Activated T-helper 1 cell treated with anti-CD3 and anti-CD28 coated beads, Interleukin-12 subunit alpha, Interleukin-12 subunit beta, Interleukin-2, Interleukin-4 antibody, amounts not matched to agents 30 ng/mL and 10 ng/mL and 1 ng/mL, durations not matched to agents 14 hours and 24 hours and 36 hours (primary cell): ENCODE measurements at regions not wholly inside any gene's neighbourhood (a gene's known extent, or its start where the extent isn't known, plus 50 kb on each side); places are given as distances from the start of the nearest gene placed in this dataset.

Source experiments
- DNase-seq: peaks from one replicate; pipeline ENCODE4 v3.0.0; 2021; ENCODE audit warnings: low spot score
- H3K27ac Mint-ChIP-seq: one replicate; pipeline ENCODE4 v1.8.0; 2021; ENCODE audit warnings: mild to moderate bottlenecking, mixed read lengths
- H3K27me3 Mint-ChIP-seq: one replicate; pipeline ENCODE4 v1.8.0; 2022; ENCODE audit warnings: mild to moderate bottlenecking, moderate library complexity, mixed read lengths; ENCODE audit not compliant: insufficient read depth
- H3K36me3 Mint-ChIP-seq: one replicate; pipeline ENCODE4 v1.8.0; 2021; ENCODE audit warnings: low read depth, mixed read lengths
- H3K4me1 Mint-ChIP-seq: one replicate; pipeline ENCODE4 v1.8.0; 2021; ENCODE audit warnings: low read depth, mixed read lengths
- H3K4me3 Mint-ChIP-seq: one replicate; pipeline ENCODE4 v1.8.0; 2021; ENCODE audit warnings: mild to moderate bottlenecking, moderate library complexity, mixed read lengths
- H3K9me3 Mint-ChIP-seq: one replicate; pipeline ENCODE4 v1.8.0; 2021; ENCODE audit warnings: mixed read lengths
- intact Hi-C: fragments of 100-400 bp; cut with micrococcal nuclease; formaldehyde crosslinking; loops from one replicate; pipeline ENCODE4 v1.15.1; 2024

- H3K4me3 Mint-ChIP-seq = no peak overlapping the region
- no peaks in the 10 kb centered on the region for H3K4me1 Mint-ChIP-seq
- no peak for DNase-seq
- H3K36me3 Mint-ChIP-seq = no peaks in the 10 kb centered on the region
- peaks cover 4% of the 10 kb centered on the region for H3K9me3 Mint-ChIP-seq
- H3K27me3 Mint-ChIP-seq = no peaks in the 10 kb centered on the region
- H3K27ac Mint-ChIP-seq = no peak overlapping the region
- intact Hi-C loops = no loop called here
These were observed 153.9 kb upstream of the MEF2C start for GRCh38 chr5:89036704-89037489.

DNA sequence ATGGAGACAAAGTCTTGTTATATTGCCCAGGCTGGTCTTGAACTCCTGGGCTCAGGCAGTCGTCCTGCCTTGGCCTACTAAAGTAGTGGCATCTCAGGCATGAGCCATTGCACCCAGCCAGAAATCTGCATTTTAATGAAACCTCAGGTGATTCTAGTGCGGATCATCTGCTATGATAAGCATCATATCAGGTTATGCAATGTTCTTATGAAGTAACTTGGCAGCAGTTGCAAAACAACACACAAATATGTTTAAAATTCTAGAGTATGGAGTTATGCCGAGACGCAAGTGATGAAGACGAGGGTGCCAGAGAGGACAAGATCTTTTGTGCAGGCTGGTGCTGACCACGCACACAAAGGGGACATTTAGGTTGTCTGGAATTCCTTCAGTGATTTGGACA, 153.2 kb upstream of the MEF2C start:
- no peak overlapping the region for H3K4me3 Mint-ChIP-seq
- intact Hi-C loops = no loop called here
- no peaks in the 10 kb centered on the region for H3K36me3 Mint-ChIP-seq

GRCh38 chr5:89034588-89034987, 151.6 kb upstream of the MEF2C start:
- no peaks in the 10 kb centered on the region for H3K27me3 Mint-ChIP-seq
- H3K4me3 Mint-ChIP-seq = no peak overlapping the region
- no peaks in the 10 kb centered on the region for H3K36me3 Mint-ChIP-seq
- no peak overlapping the region for H3K27ac Mint-ChIP-seq
- no peak for DNase-seq
- no peaks in the 10 kb centered on the region for H3K4me1 Mint-ChIP-seq
- intact Hi-C loops = no loop called here
- peaks cover 4% of the 10 kb centered on the region for H3K9me3 Mint-ChIP-seq

More for the DNA sequence above, 153.2 kb upstream of the MEF2C start:
- no peaks in the 10 kb centered on the region for H3K27me3 Mint-ChIP-seq
- H3K4me1 Mint-ChIP-seq = no peaks in the 10 kb centered on the region
- H3K9me3 Mint-ChIP-seq = peaks cover 4% of the 10 kb centered on the region
- H3K27ac Mint-ChIP-seq = no peak overlapping the region
- DNase-seq = no peak

- Mint-ChIP-seq H3K4me3 (no peak overlapping the region), H3K9me3 (no peaks in the 10 kb centered on the region), H3K27me3 (no peaks in the 10 kb centered on the region), H3K27ac (no peak overlapping the region), H3K36me3 (no peaks in the 10 kb centered on the region), H3K4me1 (no peaks in the 10 kb centered on the region)
- intact Hi-C loops = no loop called here
- no peak for DNase-seq
These were observed 147.8 kb upstream of the MEF2C start for GRCh38 chr5:89030798-89031197.

GRCh38 chr5:89028595-89029285, 145.8 kb upstream of the MEF2C start:
- DNase-seq = no peak
- H3K4me3 Mint-ChIP-seq = no peak overlapping the region
- H3K27ac Mint-ChIP-seq = no peak overlapping the region
- H3K27me3 Mint-ChIP-seq = no peaks in the 10 kb centered on the region
- no peaks in the 10 kb centered on the region for H3K36me3 Mint-ChIP-seq
- intact Hi-C loops = no loop called here
- no peaks in the 10 kb centered on the region for H3K9me3 Mint-ChIP-seq
- H3K4me1 Mint-ChIP-seq = no peaks in the 10 kb centered on the region

DNA sequence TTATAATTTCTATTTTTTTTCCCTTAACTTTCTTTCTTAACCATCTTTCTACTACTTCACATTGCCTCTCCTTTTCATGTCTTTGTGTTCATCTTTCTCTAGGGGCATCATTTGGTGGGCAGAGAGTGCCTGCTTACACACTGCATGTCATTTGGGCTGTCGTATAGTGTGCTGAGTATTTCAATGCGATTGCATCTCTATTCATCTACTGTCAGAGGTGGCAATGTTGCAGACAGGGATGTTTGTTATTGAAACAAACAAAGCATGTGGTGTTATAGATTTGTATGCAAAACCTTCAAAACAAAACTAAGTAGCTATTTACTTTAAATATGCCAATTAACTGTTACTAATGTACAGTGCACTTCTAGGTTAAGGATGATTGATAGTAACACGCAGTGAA, 141.1 kb upstream of the MEF2C start:
- intact Hi-C loops = no loop called here
- H3K4me3 Mint-ChIP-seq = no peak overlapping the region
- no peaks in the 10 kb centered on the region for H3K4me1 Mint-ChIP-seq
- H3K27ac Mint-ChIP-seq = no peak overlapping the region
- H3K36me3 Mint-ChIP-seq = no peaks in the 10 kb centered on the region
- H3K9me3 Mint-ChIP-seq = no peaks in the 10 kb centered on the region
- no peaks in the 10 kb centered on the region for H3K27me3 Mint-ChIP-seq
- no peak for DNase-seq

DNA sequence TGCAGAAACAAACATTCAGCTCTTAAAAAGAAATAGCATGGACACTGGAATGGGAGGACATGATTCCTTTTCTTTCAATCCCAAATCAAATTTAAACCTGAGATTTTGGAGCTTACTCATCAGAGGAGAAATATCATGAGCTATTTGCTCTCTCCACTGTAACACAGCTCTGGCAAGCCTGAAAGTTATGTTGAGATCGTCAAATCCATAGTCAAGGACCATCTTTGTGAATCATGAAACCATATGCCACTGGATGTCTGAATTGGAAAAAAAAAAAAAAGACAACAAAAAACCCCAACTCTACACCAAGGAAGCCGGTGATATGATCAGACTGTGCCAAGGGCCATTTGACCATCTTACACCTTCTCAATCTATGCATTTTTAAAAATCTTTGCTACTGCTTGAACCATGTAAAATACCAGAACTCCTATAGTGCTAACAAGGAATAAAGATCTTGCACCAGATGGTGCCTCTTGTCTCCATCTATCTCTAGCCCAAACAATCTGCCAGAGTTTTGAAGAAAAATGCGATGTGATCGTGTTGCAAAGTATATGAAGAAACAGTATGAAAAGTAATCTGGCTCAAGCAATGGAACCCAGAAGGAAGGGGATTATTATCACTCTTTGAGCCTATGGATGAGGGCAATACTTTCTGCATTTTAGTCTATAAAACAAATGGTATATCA, 138.1 kb upstream of the MEF2C start:
- no peaks in the 10 kb centered on the region for H3K36me3 Mint-ChIP-seq
- H3K4me1 Mint-ChIP-seq = no peaks in the 10 kb centered on the region
- no peak for DNase-seq
- no peak overlapping the region for H3K27ac Mint-ChIP-seq
- H3K9me3 Mint-ChIP-seq = no peaks in the 10 kb centered on the region
- intact Hi-C loops = no loop called here
- no peak overlapping the region for H3K4me3 Mint-ChIP-seq
- no peaks in the 10 kb centered on the region for H3K27me3 Mint-ChIP-seq

- Mint-ChIP-seq H3K4me3 (no peak overlapping the region), H3K9me3 (no peaks in the 10 kb centered on the region), H3K27me3 (no peaks in the 10 kb centered on the region), H3K36me3 (no peaks in the 10 kb centered on the region), H3K4me1 (no peaks in the 10 kb centered on the region), H3K27ac (no peak overlapping the region)
- intact Hi-C loops = no loop called here
- DNase-seq = no peak
These were observed 133.8 kb upstream of the MEF2C start for GRCh38 chr5:89016741-89017303.

DNA sequence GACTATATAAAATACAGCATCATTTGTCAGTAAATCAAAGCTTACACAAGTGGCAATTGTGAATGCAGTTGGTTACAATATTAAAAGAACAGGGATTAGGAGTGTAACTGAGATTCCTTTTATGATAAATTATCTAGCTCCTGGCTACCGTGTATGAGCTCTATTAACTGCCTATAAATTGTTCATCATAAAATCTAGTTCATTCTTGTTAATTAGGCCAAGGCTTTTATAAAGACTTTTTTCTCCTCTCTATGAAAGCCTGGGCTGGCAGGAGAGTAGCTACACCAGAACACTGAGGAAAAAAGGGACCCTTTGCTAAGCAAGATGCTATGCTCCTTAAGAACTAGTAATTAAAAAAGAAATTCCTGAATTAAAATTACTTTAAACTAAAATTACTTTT, 132.4 kb upstream of the MEF2C start:
- H3K27me3 Mint-ChIP-seq = no peaks in the 10 kb centered on the region
- no peaks in the 10 kb centered on the region for H3K36me3 Mint-ChIP-seq
- no peaks in the 10 kb centered on the region for H3K9me3 Mint-ChIP-seq
- DNase-seq = no peak
- no peak overlapping the region for H3K27ac Mint-ChIP-seq
- H3K4me1 Mint-ChIP-seq = no peaks in the 10 kb centered on the region
- intact Hi-C loops = no loop called here
- H3K4me3 Mint-ChIP-seq = no peak overlapping the region

DNA sequence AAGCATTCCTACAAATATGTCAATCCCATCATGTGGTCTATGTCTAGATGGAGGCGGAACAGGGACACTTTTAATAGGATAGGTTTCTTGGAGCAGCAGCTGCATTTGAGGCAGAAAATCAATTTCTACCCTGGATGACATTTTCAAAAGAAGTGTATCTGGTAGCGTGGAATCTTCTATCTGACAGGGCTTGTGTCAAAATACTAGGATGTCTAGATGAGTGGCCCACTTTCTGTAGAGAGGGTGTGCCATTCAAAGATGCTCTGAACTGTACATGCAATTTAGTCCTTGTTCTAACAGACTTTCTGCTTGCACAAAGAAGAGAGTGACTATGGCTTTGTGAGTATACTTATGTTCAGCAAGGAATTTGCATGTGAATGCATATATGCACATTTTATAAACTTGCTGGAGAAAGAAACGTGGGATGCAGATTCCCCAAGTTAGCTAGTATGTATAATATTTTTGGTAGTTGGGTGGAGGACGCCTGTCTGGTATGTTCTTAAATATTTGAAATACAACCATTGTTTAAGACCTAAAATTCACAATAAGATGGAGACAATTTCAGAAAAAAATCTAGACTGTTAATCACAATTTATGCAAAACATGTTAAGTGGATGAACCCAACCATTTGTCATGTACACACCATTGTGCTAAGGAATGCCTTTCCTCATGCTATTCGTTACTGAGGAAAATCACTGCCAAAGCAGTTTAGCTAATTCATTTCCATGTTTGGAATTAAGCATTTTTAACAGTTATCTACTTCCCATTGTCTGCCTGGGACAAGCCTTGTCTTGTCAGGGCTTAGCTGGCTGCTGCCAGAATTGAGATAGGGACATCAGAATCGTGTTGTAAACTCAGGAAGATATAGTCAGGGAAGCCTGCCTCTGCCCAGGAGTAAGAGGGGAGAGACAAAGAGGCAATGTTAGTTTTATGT, 129.1 kb upstream of the MEF2C start:
- intact Hi-C loops = no loop called here
- H3K4me1 Mint-ChIP-seq = no peaks in the 10 kb centered on the region
- no peak overlapping the region for H3K27ac Mint-ChIP-seq
- H3K27me3 Mint-ChIP-seq = no peaks in the 10 kb centered on the region
- H3K36me3 Mint-ChIP-seq = no peaks in the 10 kb centered on the region
- H3K9me3 Mint-ChIP-seq = no peaks in the 10 kb centered on the region
- H3K4me3 Mint-ChIP-seq = no peak overlapping the region
- no peak for DNase-seq

- no peak overlapping the region for H3K4me3 Mint-ChIP-seq
- H3K36me3 Mint-ChIP-seq = no peaks in the 10 kb centered on the region
- H3K27me3 Mint-ChIP-seq = no peaks in the 10 kb centered on the region
- intact Hi-C loops = no loop called here
- no peaks in the 10 kb centered on the region for H3K4me1 Mint-ChIP-seq
- H3K9me3 Mint-ChIP-seq = no peaks in the 10 kb centered on the region
- no peak for DNase-seq
- H3K27ac Mint-ChIP-seq = no peak overlapping the region
These were observed 127.5 kb upstream of the MEF2C start for GRCh38 chr5:89010512-89010911.

DNA sequence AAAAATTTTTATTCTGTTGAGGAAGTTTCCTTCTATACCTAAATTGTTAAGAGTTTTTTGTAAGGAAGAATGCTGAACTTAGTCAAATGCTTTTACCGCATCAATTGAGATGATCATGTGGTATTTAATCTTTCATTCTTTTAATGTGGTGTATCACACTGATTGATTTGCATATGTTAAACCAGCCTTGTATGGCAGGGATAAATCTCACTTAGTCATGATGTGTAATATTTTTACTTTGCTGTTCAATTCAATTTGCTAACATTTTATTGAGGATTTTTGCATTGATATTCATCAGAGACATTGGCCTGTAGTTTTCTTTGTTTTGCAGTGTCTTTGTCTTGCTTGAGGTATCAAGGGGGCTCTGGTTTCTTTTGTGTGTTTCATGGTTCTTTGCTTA, 125.3 kb upstream of the MEF2C start:
- DNase-seq = no peak

More for the DNA sequence above, 125.3 kb upstream of the MEF2C start:
- no peak overlapping the region for H3K4me3 Mint-ChIP-seq
- no peaks in the 10 kb centered on the region for H3K36me3 Mint-ChIP-seq
- no peaks in the 10 kb centered on the region for H3K9me3 Mint-ChIP-seq
- H3K27ac Mint-ChIP-seq = no peak overlapping the region
- H3K4me1 Mint-ChIP-seq = no peaks in the 10 kb centered on the region
- intact Hi-C loops = no loop called here
- H3K27me3 Mint-ChIP-seq = no peaks in the 10 kb centered on the region
